ENCODE measurements at regions not wholly inside any gene's neighbourhood (a gene's known extent, or its start where the extent isn't known, plus 50 kb on each side); places are given as distances from the start of the nearest gene placed in this dataset.

GRCh38 chr3:127387119-127387518, 99.3 kb upstream of the PRR20G start:
- TF ChIP-seq EZH2phosphoT487 (IDR thresholded peaks at IDR 0.05), result no peak
- no peak for TF ChIP-seq CTCF (IDR thresholded peaks at IDR 0.05)
- H3K27ac ChIP-seq, result no peak overlapping the region
- no peaks in the 10 kb centered on the region for H3K36me3 ChIP-seq
- H3K4me3 ChIP-seq, result no peak overlapping the region
- no peak for DNase-seq (ENCODE audit: low spot score)
- Mint-ChIP-seq H3K27me3 (ENCODE audit: insufficient read depth, low read depth) (peaks cover 9% of the 10 kb centered on the region), H3K27ac (no peak overlapping the region), H3K4me3 (no peak overlapping the region), H3K36me3 (no peaks in the 10 kb centered on the region), H3K9me3 (peaks cover 10% of the 10 kb centered on the region), H3K4me1 (peaks cover 41% of the 10 kb centered on the region)
- no peak overlapping the region for H2AFZ ChIP-seq (replicated peaks)
- no peak overlapping the region for H3K4me2 ChIP-seq
- no peaks in the 10 kb centered on the region for H3K9me3 ChIP-seq (ENCODE audit: low read depth)
- no peaks in the 10 kb centered on the region for H3K27me3 ChIP-seq
- H3F3A ChIP-seq (ENCODE audit: low read depth), result peaks cover 2% of the 10 kb centered on the region
- H3K79me2 ChIP-seq (ENCODE audit: low read depth), result no peaks in the 10 kb centered on the region
- H3K9ac ChIP-seq, result no peak overlapping the region
- no peaks in the 10 kb centered on the region for H4K20me1 ChIP-seq (ENCODE audit: low read depth)
- peaks cover 14% of the 10 kb centered on the region for H3K4me1 ChIP-seq

GRCh38 chr3:127386490-127386889, 98.6 kb upstream of the PRR20G start:
- peaks cover 8% of the 10 kb centered on the region for H3K27me3 Mint-ChIP-seq (ENCODE audit: insufficient read depth, low read depth)
- no peak overlapping the region for H3K4me3 Mint-ChIP-seq
- Histone ChIP-seq H3K4me3 (no peak overlapping the region), H3K4me2 (no peak overlapping the region), H2AFZ (replicated peaks) (no peak overlapping the region), H3K9ac (no peak overlapping the region), H3K9me3 (ENCODE audit: low read depth) (no peaks in the 10 kb centered on the region), H3F3A (ENCODE audit: low read depth) (peaks cover 2% of the 10 kb centered on the region), H3K79me2 (ENCODE audit: low read depth) (no peaks in the 10 kb centered on the region), H3K27ac (no peak overlapping the region), H3K27me3 (no peaks in the 10 kb centered on the region), H3K4me1 (peaks cover 8% of the 10 kb centered on the region), H4K20me1 (ENCODE audit: low read depth) (no peaks in the 10 kb centered on the region), H3K36me3 (no peaks in the 10 kb centered on the region)
- peaks cover 13% of the 10 kb centered on the region for H3K9me3 Mint-ChIP-seq
- TF ChIP-seq EZH2 (IDR thresholded peaks at IDR 0.05) (no peak), EZH2phosphoT487 (IDR thresholded peaks at IDR 0.05) (no peak), CTCF (IDR thresholded peaks at IDR 0.05) (no peak)
- no peaks in the 10 kb centered on the region for H3K36me3 Mint-ChIP-seq
- H3K27ac Mint-ChIP-seq, result no peak overlapping the region
- DNase-seq (ENCODE audit: low spot score), result no peak
- peaks cover 38% of the 10 kb centered on the region for H3K4me1 Mint-ChIP-seq

- no peak for DNase-seq (ENCODE audit: low spot score)
- no peak for TF ChIP-seq EZH2phosphoT487 (IDR thresholded peaks at IDR 0.05)
These were observed 97.7 kb upstream of the PRR20G start for GRCh38 chr3:127385540-127385870.

GRCh38 chr3:127384717-127385539, 97.1 kb upstream of the PRR20G start:
- H3K9me3 Mint-ChIP-seq, result peaks cover 20% of the 10 kb centered on the region
- Histone ChIP-seq H3K36me3 (no peaks in the 10 kb centered on the region), H3F3A (ENCODE audit: low read depth) (peaks cover 2% of the 10 kb centered on the region), H3K4me2 (no peak overlapping the region), H3K27me3 (no peaks in the 10 kb centered on the region), H3K4me1 (peaks cover 5% of the 10 kb centered on the region), H3K9ac (no peak overlapping the region), H3K27ac (no peak overlapping the region), H4K20me1 (ENCODE audit: low read depth) (no peaks in the 10 kb centered on the region), H3K79me2 (ENCODE audit: low read depth) (no peaks in the 10 kb centered on the region), H2AFZ (replicated peaks) (no peak overlapping the region), H3K9me3 (ENCODE audit: low read depth) (no peaks in the 10 kb centered on the region), H3K4me3 (no peak overlapping the region)
- peaks cover 32% of the 10 kb centered on the region for H3K4me1 Mint-ChIP-seq
- no peak for DNase-seq (ENCODE audit: low spot score)
- no peaks in the 10 kb centered on the region for H3K36me3 Mint-ChIP-seq
- H3K27ac Mint-ChIP-seq, result peak overlapping the region; percentile 27
- TF ChIP-seq CTCF (IDR thresholded peaks at IDR 0.05) (no peak), EZH2phosphoT487 (IDR thresholded peaks at IDR 0.05) (no peak), EZH2 (IDR thresholded peaks at IDR 0.05) (no peak)
- H3K4me3 Mint-ChIP-seq, result no peak overlapping the region
- H3K27me3 Mint-ChIP-seq (ENCODE audit: insufficient read depth, low read depth), result peaks cover 7% of the 10 kb centered on the region

More at GRCh38 chr3:127385540-127385870, 97.7 kb upstream of the PRR20G start:
- H3K4me1 Mint-ChIP-seq, result peaks cover 32% of the 10 kb centered on the region
- H3K36me3 ChIP-seq, result no peaks in the 10 kb centered on the region
- H3K4me2 ChIP-seq, result no peak overlapping the region
- H3K9ac ChIP-seq, result no peak overlapping the region
- no peak overlapping the region for H3K27ac ChIP-seq
- H3K27me3 ChIP-seq, result no peaks in the 10 kb centered on the region
- H3K36me3 Mint-ChIP-seq, result no peaks in the 10 kb centered on the region
- no peaks in the 10 kb centered on the region for H3K9me3 ChIP-seq (ENCODE audit: low read depth)
- H3K27ac Mint-ChIP-seq, result no peak overlapping the region
- no peak overlapping the region for H3K4me3 ChIP-seq
- H3K4me3 Mint-ChIP-seq, result no peak overlapping the region
- no peaks in the 10 kb centered on the region for H4K20me1 ChIP-seq (ENCODE audit: low read depth)
- H3F3A ChIP-seq (ENCODE audit: low read depth), result peaks cover 2% of the 10 kb centered on the region
- no peak overlapping the region for H2AFZ ChIP-seq (replicated peaks)
- H3K27me3 Mint-ChIP-seq (ENCODE audit: insufficient read depth, low read depth), result peaks cover 7% of the 10 kb centered on the region
- H3K9me3 Mint-ChIP-seq, result peaks cover 20% of the 10 kb centered on the region
- H3K4me1 ChIP-seq, result peaks cover 5% of the 10 kb centered on the region
- no peaks in the 10 kb centered on the region for H3K79me2 ChIP-seq (ENCODE audit: low read depth)
